Right forelimb (tissue), 1 donor: ENCODE measurements at regions not wholly inside any gene's neighbourhood (a gene's known extent, or its start where the extent isn't known, plus 50 kb on each side); places are given as distances from the start of the nearest gene placed in this dataset.

Source experiments
- DNase-seq: peaks from one replicate; pipeline ENCODE4 v3.0.0-alpha.2; 2018

DNA sequence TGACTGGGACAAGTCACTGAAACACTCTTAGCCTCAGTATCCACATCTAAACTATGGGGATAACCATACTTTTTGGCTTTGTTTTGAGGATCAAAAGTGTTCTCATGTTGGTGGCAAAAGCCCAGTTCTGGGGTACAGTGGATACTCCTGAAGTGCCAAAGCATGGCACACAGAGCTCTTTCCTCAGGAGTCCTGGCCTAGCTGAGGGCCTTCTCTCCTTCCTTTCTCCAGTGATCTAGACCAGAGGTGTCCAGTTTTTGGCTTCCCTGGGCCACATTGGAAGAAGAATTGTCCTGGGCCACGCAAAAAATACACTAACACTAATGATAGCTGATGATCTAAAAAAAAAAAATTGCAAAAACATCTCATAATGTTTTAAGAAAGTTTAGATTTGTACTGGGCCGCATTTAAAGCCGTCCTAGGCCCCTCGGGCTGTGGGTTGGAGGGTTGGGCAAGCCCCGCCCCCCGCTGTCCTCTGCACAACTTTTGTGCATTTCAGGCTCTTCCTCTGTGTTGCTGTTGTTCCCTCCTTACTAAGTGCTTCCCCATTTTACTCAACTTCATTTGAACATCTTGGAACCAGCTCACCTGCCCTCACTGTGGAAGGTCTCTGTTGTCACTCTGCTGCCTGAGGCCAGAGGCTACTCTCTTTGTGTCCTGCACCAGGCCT lies 337.0 kb downstream of the CYRIA start:
- DNase-seq: no peak

DNA sequence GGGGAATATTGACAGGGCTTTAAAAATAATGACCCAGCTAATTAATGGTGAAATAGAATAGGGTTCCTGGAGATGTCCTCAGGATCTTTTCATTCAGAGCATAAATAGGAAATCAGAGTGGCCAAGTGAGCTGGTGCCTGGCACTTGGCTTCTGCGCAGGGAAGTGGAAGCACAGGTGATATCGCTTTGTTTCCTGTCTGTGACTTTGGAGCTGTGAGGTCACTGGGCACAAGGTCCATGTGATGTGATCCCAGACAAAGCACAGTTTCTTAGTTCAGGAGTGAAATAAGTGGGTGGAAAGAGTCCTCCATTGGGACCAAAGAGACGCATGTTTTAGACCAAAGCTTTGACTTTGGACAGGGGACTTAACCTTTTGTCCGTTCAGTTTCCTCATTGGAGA lies 338.3 kb downstream of the CYRIA start:
- no peak for DNase-seq

DNA sequence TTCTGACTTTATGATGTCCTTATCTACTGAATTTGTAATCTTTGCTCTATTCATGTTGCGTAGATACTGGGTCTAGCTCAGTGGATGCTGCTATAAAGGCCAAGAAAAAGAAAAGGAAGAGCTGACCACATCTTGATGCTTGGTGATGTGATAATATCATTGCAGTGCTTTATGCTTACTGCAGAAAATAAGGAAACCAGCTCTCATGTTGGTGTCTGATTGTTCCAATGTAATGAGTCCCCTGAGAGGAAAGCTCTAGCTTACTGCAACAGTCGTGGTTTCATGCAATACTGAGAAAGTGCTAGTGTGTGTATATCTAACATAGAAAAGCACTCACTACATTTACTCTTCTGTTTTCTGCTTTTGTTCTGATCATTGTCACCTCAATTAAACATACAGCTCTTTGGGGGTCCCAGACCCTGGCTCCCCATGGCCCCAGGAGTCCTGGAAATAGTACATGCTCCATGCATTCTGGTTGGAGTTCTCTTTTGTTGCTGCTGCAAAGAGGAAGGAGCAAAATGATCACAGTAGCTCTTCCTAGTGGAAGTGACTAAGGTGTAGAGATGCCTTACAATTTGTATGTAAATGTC lies 338.8 kb downstream of the CYRIA start:
- DNase-seq: no peak

GRCh38 chr2:16325976-16326510 lies 339.6 kb downstream of the CYRIA start:
- DNase-seq: no peak

GRCh38 chr2:16325016-16325975 lies 340.3 kb downstream of the CYRIA start:
- DNase-seq: no peak

- DNase-seq: no peak
Observed at GRCh38 chr2:16324544-16324937, 341.1 kb downstream of the CYRIA start.

DNA sequence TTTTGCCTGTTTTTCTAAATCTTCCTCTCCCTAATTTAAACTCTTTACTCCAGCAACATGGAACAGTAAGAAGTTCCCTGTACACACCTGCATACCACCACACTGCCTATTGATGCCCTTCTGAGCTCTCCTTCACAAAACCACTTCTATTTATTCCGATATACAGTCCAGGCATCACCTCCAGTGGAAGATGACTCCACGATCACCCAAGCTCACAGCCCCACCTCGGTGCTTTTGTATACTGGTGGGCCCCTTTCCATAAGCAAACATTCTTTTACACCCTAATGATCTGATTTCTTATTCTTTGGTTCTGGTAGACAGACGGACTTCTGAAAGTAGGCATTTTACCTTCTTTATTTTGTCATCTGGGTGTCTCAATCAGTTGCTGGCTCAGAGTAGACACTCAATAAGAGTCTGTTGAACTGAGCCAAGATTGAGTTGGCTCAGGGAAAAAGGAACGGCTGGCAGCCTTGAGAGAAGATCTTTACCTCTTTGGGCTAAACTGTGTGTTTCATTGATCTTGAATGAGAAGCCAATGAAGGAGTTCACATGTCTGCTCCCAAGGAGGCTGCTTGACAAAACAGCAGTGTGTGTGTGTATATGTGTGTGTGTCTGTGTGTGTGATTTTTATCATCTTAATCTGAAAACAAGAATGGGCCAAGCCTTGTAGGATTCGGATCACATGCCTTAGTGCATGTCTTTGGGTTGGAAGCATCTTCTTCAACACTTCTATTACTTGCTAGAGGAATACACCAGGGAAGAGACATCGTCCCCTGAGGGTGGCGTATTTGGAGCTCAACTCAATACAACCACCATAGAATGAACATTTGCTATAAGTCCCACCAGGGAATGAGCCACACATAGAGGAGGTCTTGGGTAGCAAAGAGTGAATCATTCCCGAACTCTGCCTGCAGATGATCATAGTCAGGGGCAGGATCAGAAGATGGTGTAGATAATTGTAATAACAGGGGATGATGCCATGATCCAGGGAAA lies 341.8 kb downstream of the CYRIA start:
- DNase-seq: no peak

- DNase-seq: no peak
Observed at GRCh38 chr2:16323126-16323520, 342.5 kb downstream of the CYRIA start.

DNA sequence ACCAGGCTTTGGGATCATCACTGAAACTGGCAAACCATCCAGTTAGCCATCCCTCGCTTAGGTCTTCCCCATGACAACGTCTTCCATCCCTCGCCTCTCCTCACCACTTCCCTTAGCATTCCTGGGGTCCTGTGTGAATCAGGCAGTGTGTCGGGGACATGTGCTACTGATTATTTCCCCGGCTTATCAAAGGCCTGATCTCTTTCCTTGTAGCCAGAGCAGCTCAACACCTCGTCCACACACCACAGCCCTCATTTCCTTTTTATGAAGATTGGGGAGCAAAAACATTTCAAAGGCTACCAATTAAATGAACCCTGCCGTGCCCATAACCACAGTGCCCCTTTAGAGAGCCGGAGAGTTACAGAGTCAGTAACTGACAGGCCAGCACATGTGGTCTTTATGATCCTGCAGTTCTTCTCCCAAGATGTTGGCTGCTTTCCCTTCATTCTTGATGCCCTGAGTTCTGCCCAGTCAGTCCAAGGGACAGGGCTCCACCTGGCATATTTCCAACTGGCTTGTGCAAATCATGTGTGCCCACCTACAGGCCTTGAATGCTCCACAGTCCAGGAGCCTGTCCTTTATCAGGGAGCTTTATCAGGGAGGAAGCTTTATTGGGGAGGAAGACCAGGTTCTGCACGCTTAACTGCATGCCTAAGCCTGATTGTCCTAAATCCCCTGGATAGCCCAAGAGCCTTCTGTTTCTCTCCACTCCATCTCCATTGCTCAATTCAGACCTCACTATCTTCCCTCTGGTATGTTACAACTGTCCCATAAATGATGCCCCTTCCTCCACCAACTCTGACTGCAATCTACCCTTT lies 343.1 kb downstream of the CYRIA start:
- no peak for DNase-seq

GRCh38 chr2:16321872-16322271 lies 343.8 kb downstream of the CYRIA start:
- no peak for DNase-seq

GRCh38 chr2:16321256-16321655 lies 344.4 kb downstream of the CYRIA start:
- DNase-seq: no peak

- DNase-seq: no peak
Observed at GRCh38 chr2:16320716-16321115, 344.9 kb downstream of the CYRIA start.

DNA sequence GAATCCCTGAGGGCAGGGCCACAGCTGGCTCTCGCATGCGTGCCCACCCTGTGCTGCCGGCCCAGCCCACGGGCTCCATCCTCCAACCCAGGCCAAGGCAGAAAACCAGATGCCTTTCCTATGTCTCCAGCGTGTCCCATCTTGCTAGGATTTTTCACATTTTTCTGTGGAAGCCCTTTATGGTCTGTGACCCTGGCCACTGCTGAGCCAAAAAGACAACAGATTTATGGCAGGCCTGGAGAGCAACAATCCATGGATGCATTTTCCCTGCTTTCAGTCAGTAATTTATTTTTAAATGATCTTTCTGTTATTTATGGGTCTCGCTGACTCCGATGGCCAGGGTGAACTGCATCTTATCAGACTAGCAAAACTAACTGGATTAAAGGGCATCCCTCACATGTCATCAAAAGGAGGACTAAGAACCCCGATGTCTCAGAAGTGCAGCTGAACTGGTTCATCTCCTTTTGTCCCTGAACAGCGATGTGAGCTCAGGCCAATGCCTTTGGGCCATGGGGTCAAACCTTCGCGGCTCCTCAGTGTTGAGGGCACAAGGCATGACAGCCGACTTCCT lies 346.0 kb downstream of the CYRIA start:
- DNase-seq: no peak

DNA sequence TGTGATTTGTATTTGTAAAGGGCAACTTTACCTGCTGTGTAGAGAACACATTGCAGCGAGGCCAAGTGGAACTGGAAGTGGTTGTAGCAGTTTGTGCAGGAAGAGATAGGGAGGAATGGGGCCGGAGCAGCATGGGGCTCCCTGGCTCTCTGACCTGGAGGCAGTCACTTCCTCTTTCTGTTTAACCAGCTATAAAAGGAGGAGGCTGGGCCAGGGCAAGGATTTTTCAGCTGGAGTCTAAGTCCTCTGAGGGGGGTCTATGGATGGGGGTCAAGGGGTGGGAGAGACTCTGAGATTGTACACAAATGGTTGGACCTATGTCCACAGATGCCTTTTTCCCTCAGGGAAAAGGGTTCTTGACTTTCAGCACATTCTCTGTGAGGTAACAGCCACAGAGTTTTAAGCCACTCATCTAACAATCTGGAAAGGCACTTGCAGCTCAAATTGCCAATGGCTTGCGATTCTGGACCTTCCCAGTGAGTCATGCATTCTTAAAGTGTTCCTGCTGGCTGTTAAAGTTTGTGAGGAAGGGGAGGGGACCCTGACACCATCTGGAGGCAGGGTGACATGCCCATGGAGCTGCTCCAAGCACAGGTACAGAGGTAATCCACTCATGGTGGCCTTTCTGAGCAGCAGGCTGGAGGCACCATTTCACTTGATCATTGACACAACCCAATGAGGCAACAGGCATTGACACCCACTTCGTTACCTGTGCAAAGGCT lies 347.0 kb downstream of the CYRIA start:
- DNase-seq: no peak

GRCh38 chr2:16318051-16318450 lies 347.6 kb downstream of the CYRIA start:
- no peak for DNase-seq

- DNase-seq: no peak
Observed at GRCh38 chr2:16317211-16317830, 348.3 kb downstream of the CYRIA start.

- no peak for DNase-seq
Observed at GRCh38 chr2:16316456-16317210, 349.0 kb downstream of the CYRIA start.

GRCh38 chr2:16315908-16316307 lies 349.7 kb downstream of the CYRIA start:
- DNase-seq: no peak

DNA sequence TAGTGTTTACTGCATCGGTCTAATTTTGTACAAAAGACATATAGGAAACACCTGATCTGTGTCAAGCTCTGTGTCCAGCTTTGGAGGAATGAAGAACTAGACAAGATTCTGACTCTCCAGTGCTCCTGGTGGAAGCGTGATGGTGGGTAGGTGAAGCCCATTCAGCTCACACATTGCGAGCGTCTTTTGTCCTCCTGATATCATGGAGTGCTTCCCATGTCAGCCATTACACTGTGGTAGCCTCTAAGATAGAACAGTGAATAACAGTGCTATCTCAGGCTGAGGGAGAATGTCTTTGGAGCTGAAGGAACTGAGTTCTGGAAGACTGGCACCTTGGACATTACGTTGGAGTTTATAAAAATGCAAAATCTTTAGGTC lies 350.2 kb downstream of the CYRIA start:
- DNase-seq: no peak
